Type B pancreatic cell (in vitro differentiated cells): ENCODE measurements at regions not wholly inside any gene's neighbourhood (a gene's known extent, or its start where the extent isn't known, plus 50 kb on each side); places are given as distances from the start of the nearest gene placed in this dataset.

Experiments
- DNase-seq: peaks from one replicate; pipeline ENCODE4 v3.0.0; 2021; ENCODE audit warnings: mixed read lengths; ENCODE audit not compliant: unreplicated experiment; ENCODE audit errors: extremely low spot score
- H3K27ac Mint-ChIP-seq: 2 replicates; pipeline ENCODE4 v1.8.0; 2021; ENCODE audit warnings: mild to moderate bottlenecking, mixed read lengths
- H3K27me3 Mint-ChIP-seq: 2 replicates; pipeline ENCODE4 v1.8.0; 2021; ENCODE audit warnings: mixed read lengths
- H3K36me3 Mint-ChIP-seq: 2 replicates; pipeline ENCODE4 v1.8.0; 2021; ENCODE audit warnings: mixed read lengths
- H3K4me1 Mint-ChIP-seq: one replicate; pipeline ENCODE4 v1.8.0; 2021; ENCODE audit warnings: mixed read lengths; ENCODE audit not compliant: unreplicated experiment
- H3K4me3 Mint-ChIP-seq: 2 replicates; pipeline ENCODE4 v1.8.0; 2021; ENCODE audit warnings: mild to moderate bottlenecking, mixed read lengths
- H3K9me3 Mint-ChIP-seq: 2 replicates; pipeline ENCODE4 v1.8.0; 2021; ENCODE audit warnings: mixed read lengths
- TF ChIP-seq, protein P1 (sequence below): fragments of 200-600 bp; sonication (generic); conservative IDR thresholded peaks from 2 replicates; pipeline ENCODE4 v1.5.0; 2021; ENCODE audit warnings: antibody characterized with exemption, mild to moderate bottlenecking

DNA sequence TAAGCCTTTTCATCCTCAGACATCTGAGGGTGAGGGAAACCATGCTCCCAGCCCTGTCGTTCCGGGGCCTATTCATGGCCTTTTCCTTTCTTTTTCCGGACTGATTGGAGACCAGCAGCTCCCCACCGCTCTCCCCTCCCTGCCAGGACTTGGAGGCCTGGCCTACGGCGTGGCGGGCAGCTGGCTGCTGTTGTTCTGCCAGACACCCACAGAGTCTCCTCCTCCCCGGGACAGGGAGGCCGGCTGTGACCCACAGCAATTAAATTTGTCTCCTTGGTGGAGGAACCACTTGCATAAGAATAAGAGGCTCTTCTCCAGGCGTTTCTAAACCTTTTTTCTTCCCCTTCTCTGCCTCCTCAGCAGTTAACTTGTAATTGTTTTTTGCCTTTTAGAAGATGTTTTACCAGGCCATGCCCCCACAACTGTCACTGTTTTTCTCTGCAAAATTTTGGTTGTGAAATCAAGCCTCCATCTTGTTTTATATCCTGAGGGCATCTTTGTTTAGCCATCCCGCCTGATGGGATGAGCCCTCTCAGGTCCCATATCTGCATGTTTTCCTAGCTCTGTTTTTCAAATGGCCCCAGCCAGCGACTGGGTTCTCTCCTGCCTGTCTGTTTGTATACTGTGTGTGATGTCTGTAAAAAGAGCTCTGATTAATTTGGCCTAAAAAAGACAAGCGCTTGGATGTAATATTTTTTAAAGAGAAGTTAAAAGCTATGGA, 1060.0 kb upstream of the DDX18 start:
- no peaks in the 10 kb centered on the region for H3K36me3 Mint-ChIP-seq
- H3K4me3 Mint-ChIP-seq: no peak overlapping the region
- DNase-seq: no peak
- H3K9me3 Mint-ChIP-seq: peaks cover 4% of the 10 kb centered on the region
- H3K27ac Mint-ChIP-seq: no peak overlapping the region
- TF ChIP-seq, protein P1, sequence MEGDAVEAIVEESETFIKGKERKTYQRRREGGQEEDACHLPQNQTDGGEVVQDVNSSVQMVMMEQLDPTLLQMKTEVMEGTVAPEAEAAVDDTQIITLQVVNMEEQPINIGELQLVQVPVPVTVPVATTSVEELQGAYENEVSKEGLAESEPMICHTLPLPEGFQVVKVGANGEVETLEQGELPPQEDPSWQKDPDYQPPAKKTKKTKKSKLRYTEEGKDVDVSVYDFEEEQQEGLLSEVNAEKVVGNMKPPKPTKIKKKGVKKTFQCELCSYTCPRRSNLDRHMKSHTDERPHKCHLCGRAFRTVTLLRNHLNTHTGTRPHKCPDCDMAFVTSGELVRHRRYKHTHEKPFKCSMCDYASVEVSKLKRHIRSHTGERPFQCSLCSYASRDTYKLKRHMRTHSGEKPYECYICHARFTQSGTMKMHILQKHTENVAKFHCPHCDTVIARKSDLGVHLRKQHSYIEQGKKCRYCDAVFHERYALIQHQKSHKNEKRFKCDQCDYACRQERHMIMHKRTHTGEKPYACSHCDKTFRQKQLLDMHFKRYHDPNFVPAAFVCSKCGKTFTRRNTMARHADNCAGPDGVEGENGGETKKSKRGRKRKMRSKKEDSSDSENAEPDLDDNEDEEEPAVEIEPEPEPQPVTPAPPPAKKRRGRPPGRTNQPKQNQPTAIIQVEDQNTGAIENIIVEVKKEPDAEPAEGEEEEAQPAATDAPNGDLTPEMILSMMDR: no peak
- H3K4me1 Mint-ChIP-seq: no peaks in the 10 kb centered on the region
- no peaks in the 10 kb centered on the region for H3K27me3 Mint-ChIP-seq

DNA sequence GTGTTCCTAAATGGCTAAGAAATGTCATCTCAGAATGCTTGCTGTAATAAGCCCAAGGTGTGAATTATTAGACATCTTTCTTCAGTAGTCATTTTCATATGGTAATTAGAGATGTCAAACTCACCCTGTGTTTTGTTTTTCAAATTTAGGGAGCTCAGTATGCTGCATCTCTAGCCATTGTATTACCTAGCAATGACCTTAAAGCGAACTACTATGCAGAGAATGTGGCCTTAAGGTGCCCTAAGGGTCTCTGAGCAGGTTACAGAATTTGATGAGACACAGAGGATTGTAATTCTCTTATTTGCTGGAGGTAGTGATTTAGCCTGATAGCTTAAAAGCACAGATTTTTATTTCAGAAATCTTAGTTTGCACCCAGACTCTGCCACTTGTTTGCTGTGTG, 1052.6 kb upstream of the DDX18 start:
- DNase-seq: no peak
- Mint-ChIP-seq H3K27me3 (no peaks in the 10 kb centered on the region), H3K36me3 (no peaks in the 10 kb centered on the region), H3K4me3 (no peak overlapping the region), H3K27ac (no peak overlapping the region), H3K4me1 (no peaks in the 10 kb centered on the region), H3K9me3 (peaks cover 4% of the 10 kb centered on the region)
- TF ChIP-seq, protein P1: no peak

DNA sequence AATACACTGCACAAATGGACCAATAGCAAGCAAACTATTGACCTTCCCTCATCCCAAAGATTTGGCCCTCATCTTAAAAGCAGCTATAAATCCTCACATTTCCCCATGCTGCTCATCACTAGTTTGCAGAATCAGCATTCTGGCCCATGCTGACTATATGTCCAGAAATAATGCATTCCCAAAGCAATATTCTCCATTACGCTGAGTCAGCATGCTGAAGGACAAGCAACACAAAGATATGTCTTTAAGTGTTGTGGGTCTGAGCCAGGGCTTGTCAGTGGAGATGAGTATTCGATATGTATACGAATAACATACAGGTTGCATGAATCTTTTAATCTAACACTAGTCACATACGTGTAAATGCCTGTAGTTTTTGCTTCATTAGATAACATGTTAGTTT, 1045.0 kb upstream of the DDX18 start:
- H3K36me3 Mint-ChIP-seq: no peaks in the 10 kb centered on the region
- DNase-seq: no peak
- H3K27me3 Mint-ChIP-seq: no peaks in the 10 kb centered on the region
- H3K9me3 Mint-ChIP-seq: no peaks in the 10 kb centered on the region
- no peaks in the 10 kb centered on the region for H3K4me1 Mint-ChIP-seq
- no peak overlapping the region for H3K27ac Mint-ChIP-seq
- TF ChIP-seq, protein P1: no peak
- H3K4me3 Mint-ChIP-seq: no peak overlapping the region

DNA sequence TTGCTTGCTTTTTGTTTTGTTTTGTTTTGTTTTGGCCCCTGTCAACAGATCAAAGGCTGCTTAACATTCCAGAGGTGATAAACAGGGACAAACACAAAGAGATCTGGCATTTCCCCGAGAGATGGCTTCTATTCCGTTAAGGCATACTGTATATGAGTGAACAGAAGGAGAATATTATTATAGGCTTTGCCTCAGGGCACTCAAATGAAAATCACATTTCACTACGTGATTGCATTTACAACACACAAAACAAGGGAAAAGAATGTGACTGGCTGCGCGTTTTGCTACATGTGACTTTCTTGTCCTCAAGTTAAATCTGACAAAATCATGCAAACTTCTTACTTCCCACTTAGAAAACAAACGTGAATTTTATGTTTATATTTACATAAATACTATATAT, 1037.9 kb upstream of the DDX18 start:
- DNase-seq: no peak
- no peaks in the 10 kb centered on the region for H3K4me1 Mint-ChIP-seq
- no peaks in the 10 kb centered on the region for H3K27me3 Mint-ChIP-seq
- H3K4me3 Mint-ChIP-seq: no peak overlapping the region
- H3K36me3 Mint-ChIP-seq: no peaks in the 10 kb centered on the region
- no peak overlapping the region for H3K27ac Mint-ChIP-seq
- TF ChIP-seq, protein P1: no peak
- no peaks in the 10 kb centered on the region for H3K9me3 Mint-ChIP-seq

DNA sequence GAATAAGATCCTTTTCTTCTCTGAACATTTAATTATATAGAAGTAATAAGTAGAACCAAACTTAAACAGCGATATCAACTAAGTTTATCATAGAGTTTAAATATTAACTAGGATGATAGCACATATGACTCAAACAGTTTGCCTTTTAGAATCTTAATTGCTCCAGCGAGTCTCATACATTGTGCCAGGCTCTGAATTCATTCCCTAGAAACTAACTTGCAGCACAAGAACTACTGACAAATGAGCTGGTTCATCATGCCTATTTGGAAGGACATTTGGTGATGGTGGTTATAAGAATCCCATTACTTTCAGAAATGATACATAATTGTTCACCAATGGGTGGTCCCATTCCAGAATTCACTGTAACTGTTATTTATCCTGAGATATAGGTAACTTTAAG, 1026.6 kb upstream of the DDX18 start:
- no peak for DNase-seq
- H3K4me1 Mint-ChIP-seq: peaks cover 8% of the 10 kb centered on the region
- no peaks in the 10 kb centered on the region for H3K27me3 Mint-ChIP-seq
- no peak overlapping the region for H3K27ac Mint-ChIP-seq
- TF ChIP-seq, protein P1: no peak
- no peak overlapping the region for H3K4me3 Mint-ChIP-seq
- no peaks in the 10 kb centered on the region for H3K36me3 Mint-ChIP-seq
- no peaks in the 10 kb centered on the region for H3K9me3 Mint-ChIP-seq

DNA sequence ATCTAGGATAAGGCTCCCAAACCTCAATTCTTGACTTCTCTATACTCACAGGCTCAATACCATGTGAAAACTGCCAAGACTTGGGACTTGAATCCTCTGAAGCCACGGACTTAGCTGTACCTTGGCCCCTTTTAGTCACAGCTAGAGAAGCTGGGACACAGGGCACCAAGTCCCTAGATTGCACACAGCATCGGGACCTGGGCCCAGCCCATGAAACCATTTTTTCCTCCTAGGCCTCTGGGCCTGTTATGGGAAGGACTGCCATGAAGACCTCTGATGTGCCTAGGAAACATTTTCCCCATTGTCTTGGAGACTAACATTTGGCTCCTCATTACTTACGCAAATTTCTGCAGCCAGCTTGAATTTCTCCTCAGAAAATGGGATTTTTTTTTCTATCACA, 1011.8 kb upstream of the DDX18 start:
- Mint-ChIP-seq H3K36me3 (no peaks in the 10 kb centered on the region), H3K27me3 (no peaks in the 10 kb centered on the region), H3K9me3 (peaks cover 8% of the 10 kb centered on the region), H3K4me1 (no peaks in the 10 kb centered on the region), H3K27ac (no peak overlapping the region), H3K4me3 (no peak overlapping the region)
- no peak for DNase-seq
- TF ChIP-seq, protein P1: no peak
